H9 (cell line): ENCODE measurements at regions not wholly inside any gene's neighbourhood (a gene's known extent, or its start where the extent isn't known, plus 50 kb on each side); places are given as distances from the start of the nearest gene placed in this dataset.

Experiments used
- DNase-seq: peaks from one replicate; pipeline ENCODE4 v3.0.0-alpha.2; 2017
- H2AFZ ChIP-seq: one replicate; pipeline ENCODE4 v1.6.1; 2013; ENCODE audit warnings: mild to moderate bottlenecking, low read length, control low read depth, moderate library complexity
- H2AK5ac ChIP-seq: 2 replicates; pipeline ENCODE4 v1.6.1; 2013; ENCODE audit warnings: low read length, control low read depth, mixed read lengths; ENCODE audit not compliant: insufficient read length
- H2BK120ac ChIP-seq: one replicate; pipeline ENCODE4 v1.6.1; 2013; ENCODE audit warnings: low read depth, mild to moderate bottlenecking, low read length, control low read depth, inconsistent platforms; ENCODE audit not compliant: poor library complexity, severe bottlenecking
- H2BK12ac ChIP-seq: 2 replicates; pipeline ENCODE4 v1.6.1; 2013; ENCODE audit warnings: low read length, control low read depth, mixed read lengths, low read depth; ENCODE audit not compliant: insufficient read length
- H2BK15ac ChIP-seq: 2 replicates; pipeline ENCODE4 v1.6.1; 2013; ENCODE audit warnings: low read depth, low read length, control low read depth
- H2BK20ac ChIP-seq: one replicate; pipeline ENCODE4 v1.6.1; 2013; ENCODE audit warnings: low read depth, mild to moderate bottlenecking, low read length, control low read depth, inconsistent platforms; ENCODE audit not compliant: poor library complexity, severe bottlenecking
- H2BK5ac ChIP-seq: 2 replicates; pipeline ENCODE4 v1.6.1; 2013; ENCODE audit warnings: low read length, control low read depth, mixed read lengths; ENCODE audit not compliant: insufficient read length
- H3K14ac ChIP-seq: 2 replicates; pipeline ENCODE4 v1.6.1; 2013; ENCODE audit warnings: low read length, control low read depth; ENCODE audit not compliant: insufficient read depth
- H3K18ac ChIP-seq: 2 replicates; pipeline ENCODE4 v1.6.1; 2013; ENCODE audit warnings: low read depth, mild to moderate bottlenecking, mixed read lengths, low read length, control low read depth; ENCODE audit not compliant: insufficient read length
- H3K23ac ChIP-seq: 2 replicates; pipeline ENCODE4 v1.6.1; 2013; ENCODE audit warnings: low read length, control low read depth, mixed read lengths, low read depth; ENCODE audit not compliant: insufficient read length
- H3K23me2 ChIP-seq: 2 replicates; pipeline ENCODE4 v1.6.1; 2013; ENCODE audit warnings: low read depth, mild to moderate bottlenecking, mixed read lengths, low read length, control low read depth; ENCODE audit not compliant: insufficient read length, poor library complexity, severe bottlenecking
- H3K27ac ChIP-seq: 2 replicates; pipeline ENCODE4 v1.5.1; 2013; ENCODE audit warnings: low read length, control low read depth, mixed read lengths, low read depth; ENCODE audit not compliant: insufficient read length
- H3K27me3 ChIP-seq: 2 replicates; pipeline ENCODE4 v1.6.1; 2013; ENCODE audit warnings: low read length, control low read depth, inconsistent platforms; ENCODE audit not compliant: insufficient read depth
- H3K4ac ChIP-seq: 2 replicates; pipeline ENCODE4 v1.6.1; 2013; ENCODE audit warnings: low read depth, mild to moderate bottlenecking, control low read depth, inconsistent platforms, low read length, moderate library complexity
- H3K4me1 ChIP-seq: 2 replicates; pipeline ENCODE4 v1.6.1; 2013; ENCODE audit warnings: low read length, control low read depth, inconsistent platforms; ENCODE audit not compliant: insufficient read depth
- H3K4me2 ChIP-seq: 2 replicates; pipeline ENCODE4 v1.6.1; 2013; ENCODE audit warnings: low read length, control low read depth, mixed read lengths; ENCODE audit not compliant: insufficient read length, insufficient read depth
- H3K56ac ChIP-seq: 2 replicates; pipeline ENCODE4 v1.6.1; 2013; ENCODE audit warnings: low read depth, mild to moderate bottlenecking, mixed read lengths, low read length, control low read depth; ENCODE audit not compliant: insufficient read length
- H3K79me1 ChIP-seq: 2 replicates; pipeline ENCODE4 v1.6.1; 2013; ENCODE audit warnings: low read depth, mild to moderate bottlenecking, moderate library complexity, low read length, control low read depth, inconsistent platforms; ENCODE audit not compliant: insufficient read depth, poor library complexity, severe bottlenecking
- H3K79me2 ChIP-seq: 2 replicates; pipeline ENCODE4 v1.6.1; 2013; ENCODE audit warnings: low read length, control low read depth, inconsistent platforms; ENCODE audit not compliant: insufficient read depth
- H3K9ac ChIP-seq: 2 replicates; pipeline ENCODE4 v1.6.1; 2013; ENCODE audit warnings: low read length, control low read depth, mixed read lengths; ENCODE audit not compliant: insufficient read length; ENCODE audit errors: extremely low read depth
- H3K9me3 ChIP-seq: one replicate; pipeline ENCODE4 v1.6.1; 2013; ENCODE audit warnings: low read depth, low read length, inconsistent platforms; ENCODE audit not compliant: control insufficient read depth
- H3T11ph ChIP-seq: one replicate; pipeline ENCODE4 v1.6.1; 2013; ENCODE audit warnings: mild to moderate bottlenecking, low read length, control low read depth, inconsistent platforms
- H4K20me1 ChIP-seq: one replicate; pipeline ENCODE4 v1.6.1; 2013; ENCODE audit not compliant: control insufficient read depth, insufficient read length, insufficient read depth
- H4K5ac ChIP-seq: 2 replicates; pipeline ENCODE4 v1.6.1; 2013; ENCODE audit warnings: low read depth, mild to moderate bottlenecking, mixed read lengths, low read length, control low read depth; ENCODE audit not compliant: insufficient read length
- H4K8ac ChIP-seq: replicated peaks from 2 replicates; pipeline ENCODE4 v1.6.1; 2013; ENCODE audit warnings: low read length, control low read depth, mixed read lengths, low read depth; ENCODE audit not compliant: insufficient read length
- H4K91ac ChIP-seq: 2 replicates; pipeline ENCODE4 v1.6.1; 2013; ENCODE audit warnings: low read depth, mild to moderate bottlenecking, moderate library complexity, mixed read lengths, low read length, control low read depth; ENCODE audit not compliant: insufficient read length
- H3K27ac Mint-ChIP-seq, 3 experiments: 2 replicates in 2 of 3; 3 replicates in 1 of 3; pipeline ENCODE4 v1.8.0; 2020 to 2021; ENCODE audit warnings: mixed read lengths in 3 of 3, mild to moderate bottlenecking in 1 of 3, moderate library complexity in 1 of 3
- H3K27me3 Mint-ChIP-seq: 2 replicates; pipeline ENCODE4 v1.8.0; 2021; ENCODE audit warnings: low read depth, mild to moderate bottlenecking, moderate library complexity, mixed read lengths
- H3K36me3 Mint-ChIP-seq, 3 experiments: 2 replicates in 2 of 3; 3 replicates in 1 of 3; pipeline ENCODE4 v1.8.0; 2020 to 2021; ENCODE audit warnings: low read depth in 3 of 3, mixed read lengths in 3 of 3; ENCODE audit not compliant: insufficient read depth in 1 of 3
- H3K4me1 Mint-ChIP-seq, 2 experiments: 2 replicates each; pipeline ENCODE4 v1.8.0; 2020; ENCODE audit warnings: mixed read lengths in 2 of 2
- H3K4me3 Mint-ChIP-seq, 2 experiments: 2 replicates in 1 of 2; 3 replicates in 1 of 2; pipeline ENCODE4 v1.8.0; 2020 to 2021; ENCODE audit warnings: mild to moderate bottlenecking in 2 of 2, mixed read lengths in 2 of 2, moderate library complexity in 1 of 2
- H3K9me3 Mint-ChIP-seq, 2 experiments: 2 replicates in 1 of 2; 3 replicates in 1 of 2; pipeline ENCODE4 v1.8.0; 2020; ENCODE audit warnings: mild to moderate bottlenecking in 2 of 2, mixed read lengths in 2 of 2, moderate library complexity in 1 of 2
- CTCF ChIP-seq: fragments of 200-600 bp; sonication (generic); conservative IDR thresholded peaks from 3 replicates; pipeline ENCODE4 v1.8.0; 2021; ENCODE audit warnings: antibody characterized with exemption, mild to moderate bottlenecking
- WGBS: extraction: QIAGEN DNeasy Blood & Tissue Kit; methylation state at CpG from one replicate; pipeline ENCODE4 v1.1.7; 2013; ENCODE audit warnings: missing lambda C conversion rate, low lambda C conversion rate, mixed read lengths; ENCODE audit not compliant: insufficient read length; ENCODE audit errors: extremely low coverage; 5-methylcytosine and 5-hydroxymethylcytosine counted together

- Histone ChIP-seq H2AFZ (no peak overlapping the region), H4K5ac (no peak overlapping the region), H3K9ac (no peak overlapping the region), H2AK5ac (no peak overlapping the region), H4K8ac (no peak overlapping the region), H3K56ac (no peak overlapping the region), H3K79me2 (no peaks in the 10 kb centered on the region), H3K18ac (no peak overlapping the region), H3K23ac (no peak overlapping the region), H3K79me1 (no peaks in the 10 kb centered on the region), H4K91ac (no peak overlapping the region), H2BK15ac (no peak overlapping the region), H3K4me1 (0 out of 2 replicates have a peak, but pooled peaks cover 4% of the 10 kb centered on the region), H3K9me3 (no peaks in the 10 kb centered on the region), H2BK12ac (no peak overlapping the region), H3K27me3 (no peaks in the 10 kb centered on the region), H3K27ac (no peak overlapping the region), H3K14ac (no peak overlapping the region), H3K4ac (no peak overlapping the region), H2BK20ac (no peak overlapping the region), H2BK5ac (no peak overlapping the region), H3K23me2 (no peaks in the 10 kb centered on the region), H3K4me2 (no peak overlapping the region), H3T11ph (no peak overlapping the region), H4K20me1 (no peaks in the 10 kb centered on the region), H2BK120ac (no peak overlapping the region)
- no CpG with 5 or more reads among the region's 5 CpGs for WGBS
- Mint-ChIP-seq H3K4me3 (no peak overlapping the region), H3K36me3 (no peaks in the 10 kb centered on the region; a peak in 1 of 7 replicates), H3K4me1 (peaks cover 36 to 39% of the 10 kb centered on the region in 2 experiments), H3K9me3 (no peaks in the 10 kb centered on the region), H3K27ac (no peak overlapping the region), H3K27me3 (peaks cover 3% of the 10 kb centered on the region; the same call in 1 of the 2 replicates)
- no peak for DNase-seq
- peak; percentile 49 for TF ChIP-seq CTCF
Observed at GRCh38 chr7:27434756-27435400, 192.3 kb downstream of the EVX1 start.
